ENCODE measurements at regions not wholly inside any gene's neighbourhood (a gene's known extent, or its start where the extent isn't known, plus 50 kb on each side); places are given as distances from the start of the nearest gene placed in this dataset.

DNA sequence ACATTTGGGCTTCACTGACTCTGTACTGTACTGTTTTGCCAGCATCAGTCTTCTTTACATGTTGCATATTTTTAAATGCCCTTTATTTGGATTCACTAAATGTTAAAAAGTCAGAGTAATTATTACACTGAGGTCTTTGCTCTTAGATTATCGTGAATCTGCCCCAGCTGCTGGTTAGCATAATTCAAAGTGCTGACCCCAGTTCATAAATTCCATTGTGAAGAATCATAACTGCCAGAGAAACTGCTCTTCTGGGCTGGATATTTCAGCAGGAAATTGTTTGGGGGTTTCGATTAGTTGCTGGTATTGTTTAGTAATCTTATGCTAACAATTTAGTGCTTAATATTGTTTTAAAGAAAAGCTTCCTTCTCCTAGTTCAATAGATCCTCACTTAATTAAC, 682.1 kb upstream of the MAP3K7 start:
- no peaks in the 10 kb centered on the region for H3K9me3 ChIP-seq
- no peak for DNase-seq (ENCODE audit: low spot score in 2 of 2)
- intact Hi-C loops (cut with DNase I): no loop called here
- H3K27me3 ChIP-seq: no peaks in the 10 kb centered on the region
- H3K36me3 ChIP-seq: no peaks in the 10 kb centered on the region
- TF ChIP-seq, protein P1, sequence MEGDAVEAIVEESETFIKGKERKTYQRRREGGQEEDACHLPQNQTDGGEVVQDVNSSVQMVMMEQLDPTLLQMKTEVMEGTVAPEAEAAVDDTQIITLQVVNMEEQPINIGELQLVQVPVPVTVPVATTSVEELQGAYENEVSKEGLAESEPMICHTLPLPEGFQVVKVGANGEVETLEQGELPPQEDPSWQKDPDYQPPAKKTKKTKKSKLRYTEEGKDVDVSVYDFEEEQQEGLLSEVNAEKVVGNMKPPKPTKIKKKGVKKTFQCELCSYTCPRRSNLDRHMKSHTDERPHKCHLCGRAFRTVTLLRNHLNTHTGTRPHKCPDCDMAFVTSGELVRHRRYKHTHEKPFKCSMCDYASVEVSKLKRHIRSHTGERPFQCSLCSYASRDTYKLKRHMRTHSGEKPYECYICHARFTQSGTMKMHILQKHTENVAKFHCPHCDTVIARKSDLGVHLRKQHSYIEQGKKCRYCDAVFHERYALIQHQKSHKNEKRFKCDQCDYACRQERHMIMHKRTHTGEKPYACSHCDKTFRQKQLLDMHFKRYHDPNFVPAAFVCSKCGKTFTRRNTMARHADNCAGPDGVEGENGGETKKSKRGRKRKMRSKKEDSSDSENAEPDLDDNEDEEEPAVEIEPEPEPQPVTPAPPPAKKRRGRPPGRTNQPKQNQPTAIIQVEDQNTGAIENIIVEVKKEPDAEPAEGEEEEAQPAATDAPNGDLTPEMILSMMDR (IDR thresholded peaks at IDR 0.05): no peak
- no peak overlapping the region for H3K27ac ChIP-seq
- no peak overlapping the region for H3K4me3 ChIP-seq
- H3K4me1 ChIP-seq: no peaks in the 10 kb centered on the region

DNA sequence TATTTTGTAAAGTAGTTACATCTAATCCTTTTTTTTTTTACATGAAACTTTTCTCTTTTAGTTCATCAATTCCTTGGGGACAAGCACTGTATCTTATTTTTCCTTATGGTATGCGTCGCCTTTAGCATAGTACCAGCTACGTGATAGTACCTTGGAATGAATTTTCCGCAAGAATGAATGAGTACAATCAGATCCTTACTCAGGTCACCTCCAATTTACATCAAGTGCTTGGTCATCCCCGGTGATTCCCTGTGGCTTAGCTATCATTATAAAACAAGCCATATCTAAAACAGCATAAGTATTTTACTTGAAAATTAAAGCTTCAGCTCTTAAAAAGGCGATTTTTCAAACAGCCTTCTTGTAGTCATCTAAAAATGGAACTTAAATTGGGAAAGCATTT, 680.4 kb upstream of the MAP3K7 start:
- Histone ChIP-seq H3K4me1 (no peaks in the 10 kb centered on the region), H3K9me3 (no peaks in the 10 kb centered on the region), H3K27ac (no peak overlapping the region), H3K27me3 (no peaks in the 10 kb centered on the region), H3K4me3 (no peak overlapping the region), H3K36me3 (no peaks in the 10 kb centered on the region)
- no peak for DNase-seq (ENCODE audit: low spot score in 2 of 2)
- TF ChIP-seq, protein P1 (IDR thresholded peaks at IDR 0.05): no peak
- intact Hi-C loops (cut with DNase I): no loop called here

DNA sequence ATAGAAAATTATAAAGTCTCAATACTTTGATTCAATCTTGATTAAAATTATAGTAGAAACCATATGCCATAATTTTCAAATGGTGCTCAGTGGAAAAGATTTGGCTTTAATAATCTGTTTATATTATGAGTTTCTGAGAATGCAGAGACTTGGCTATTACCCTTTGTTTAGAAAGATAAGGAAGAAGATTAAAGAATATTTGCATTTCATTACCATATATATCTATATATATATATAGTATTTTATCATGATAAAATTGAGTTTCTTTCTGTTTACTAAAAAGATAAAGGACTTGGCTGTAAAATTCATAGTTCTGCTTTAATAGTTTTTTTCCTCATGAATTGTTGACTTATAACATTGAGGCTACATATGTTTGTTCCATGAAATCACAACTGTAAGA, 679.3 kb upstream of the MAP3K7 start:
- intact Hi-C loops (cut with DNase I): no loop called here
- no peaks in the 10 kb centered on the region for H3K27me3 ChIP-seq
- no peaks in the 10 kb centered on the region for H3K9me3 ChIP-seq
- H3K27ac ChIP-seq: no peak overlapping the region
- no peaks in the 10 kb centered on the region for H3K4me1 ChIP-seq
- no peak overlapping the region for H3K4me3 ChIP-seq
- DNase-seq (ENCODE audit: low spot score in 2 of 2): no peak
- H3K36me3 ChIP-seq: no peaks in the 10 kb centered on the region
- TF ChIP-seq, protein P1 (IDR thresholded peaks at IDR 0.05): no peak

DNA sequence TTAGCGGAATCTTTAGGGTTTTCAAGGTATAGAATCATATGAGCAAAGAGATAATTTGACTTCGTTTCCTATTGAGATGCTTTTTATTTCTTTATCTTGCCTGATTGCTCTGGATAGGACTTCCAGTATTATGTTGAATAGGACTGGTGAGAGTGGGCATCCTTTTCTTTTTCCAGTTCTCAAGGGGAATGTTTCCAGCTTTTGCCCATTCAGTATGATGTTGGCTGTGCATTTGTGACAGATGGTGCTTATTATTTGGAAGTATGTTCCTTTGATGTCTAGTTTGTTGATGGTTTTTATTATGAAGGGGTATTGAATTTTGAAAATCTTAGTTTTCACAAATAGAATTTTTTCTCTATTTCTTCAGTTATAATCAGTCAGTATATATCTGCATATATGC, 656.6 kb upstream of the MAP3K7 start:
- intact Hi-C loops (cut with DNase I): no loop called here
- H3K4me3 ChIP-seq: no peak overlapping the region
- H3K27ac ChIP-seq: no peak overlapping the region
- DNase-seq (ENCODE audit: low spot score in 2 of 2): no peak
- no peaks in the 10 kb centered on the region for H3K9me3 ChIP-seq
- TF ChIP-seq, protein P1 (IDR thresholded peaks at IDR 0.05): no peak
- no peaks in the 10 kb centered on the region for H3K4me1 ChIP-seq
- no peaks in the 10 kb centered on the region for H3K27me3 ChIP-seq
- no peaks in the 10 kb centered on the region for H3K36me3 ChIP-seq

DNA sequence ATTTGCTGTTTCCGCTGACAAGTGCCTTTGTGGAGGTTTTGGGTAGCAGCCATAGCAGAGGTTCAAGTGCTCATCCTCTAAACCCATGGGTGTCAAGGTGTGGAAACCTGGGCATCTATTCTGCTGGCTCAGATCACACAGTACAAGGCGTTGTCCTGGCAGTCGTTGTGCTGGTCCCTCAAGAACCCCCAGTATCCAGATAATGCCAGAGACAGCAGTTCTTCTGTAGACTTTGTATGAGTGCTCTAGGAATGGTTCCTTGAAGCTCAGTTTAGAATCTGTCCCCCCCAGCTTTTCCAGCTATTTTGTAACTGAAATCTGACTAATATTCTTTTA, 655.7 kb upstream of the MAP3K7 start:
- intact Hi-C loops (cut with DNase I): no loop called here
- Histone ChIP-seq H3K36me3 (no peaks in the 10 kb centered on the region), H3K9me3 (no peaks in the 10 kb centered on the region), H3K4me1 (no peaks in the 10 kb centered on the region), H3K27ac (no peak overlapping the region), H3K4me3 (no peak overlapping the region), H3K27me3 (no peaks in the 10 kb centered on the region)
- no peak for DNase-seq (ENCODE audit: low spot score in 2 of 2)
- TF ChIP-seq, protein P1 (IDR thresholded peaks at IDR 0.05): no peak

DNA sequence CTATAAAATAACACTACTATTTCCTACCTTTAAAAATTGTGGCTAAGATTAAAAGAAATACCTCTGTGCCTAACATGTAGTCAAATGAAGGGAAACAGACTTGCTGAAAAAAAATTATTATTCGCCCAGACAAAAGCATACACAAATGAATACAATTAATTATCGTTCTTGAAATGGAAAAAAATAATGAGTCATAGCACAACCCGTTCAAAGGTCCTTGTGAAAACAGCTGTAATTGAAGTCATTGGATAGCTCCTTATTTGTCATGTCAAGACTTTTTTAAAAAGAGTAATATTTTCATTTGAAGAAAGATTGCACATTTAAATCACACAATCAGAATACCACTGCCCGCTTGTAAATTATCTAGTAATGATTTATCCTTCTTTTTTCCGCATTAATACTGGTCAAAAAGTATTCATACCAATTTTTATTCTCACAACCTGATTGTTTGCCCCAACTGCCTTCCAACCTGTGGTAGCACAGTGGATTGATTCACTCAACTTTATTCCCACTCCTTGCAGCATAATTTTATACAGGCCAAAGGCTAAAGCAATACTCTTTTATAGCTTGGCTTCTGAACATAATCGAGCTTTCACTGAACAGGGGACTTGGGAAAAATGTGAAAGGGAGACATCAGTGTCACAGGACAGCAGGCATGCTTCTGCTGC, 655.2 kb upstream of the MAP3K7 start:
- TF ChIP-seq, protein P1 (IDR thresholded peaks at IDR 0.05): no peak
- H3K36me3 ChIP-seq: no peaks in the 10 kb centered on the region
- intact Hi-C loops (cut with DNase I): no loop called here

More for the DNA sequence above, 655.2 kb upstream of the MAP3K7 start:
- H3K27ac ChIP-seq: no peak overlapping the region
- no peaks in the 10 kb centered on the region for H3K4me1 ChIP-seq
- no peaks in the 10 kb centered on the region for H3K9me3 ChIP-seq
- no peak for DNase-seq (ENCODE audit: low spot score in 2 of 2)
- no peak overlapping the region for H3K4me3 ChIP-seq
- no peaks in the 10 kb centered on the region for H3K27me3 ChIP-seq
